CD14-positive monocyte (primary cell): ENCODE measurements at regions not wholly inside any gene's neighbourhood (a gene's known extent, or its start where the extent isn't known, plus 50 kb on each side); places are given as distances from the start of the nearest gene placed in this dataset.

Experiments
- DNase-seq, 3 donors: peaks; one replicate each; pipeline ENCODE4 v3.0.0-alpha.2; 2011 to 2022
- H2AFZ ChIP-seq: 2 replicates; pipeline ENCODE4 v1.6.0; 2012; ENCODE audit warnings: mild to moderate bottlenecking, low read depth, low read length, inconsistent platforms; ENCODE audit not compliant: insufficient read depth, poor library complexity, severe bottlenecking
- H3K27ac ChIP-seq, 2 donors: 1 replicate in 1 of 2; 2 replicates in 1 of 2; pipeline ENCODE4 v1.5.1; 2012 to 2013; ENCODE audit warnings: low read length in 2 of 2, control low read depth in 1 of 2, inconsistent platforms in 1 of 2, low read depth in 1 of 2, mild to moderate bottlenecking in 1 of 2
- H3K27me3 ChIP-seq, 2 donors: one replicate each; pipeline versions ENCODE4 v1.6.0 to v1.6.1; 2011 to 2013; ENCODE audit warnings: low read length in 2 of 2; ENCODE audit not compliant: control insufficient read depth in 2 of 2, insufficient read depth in 2 of 2
- H3K36me3 ChIP-seq, 2 donors: replicated peaks in 1 of 2; 1 replicate in 1 of 2; 2 replicates in 1 of 2; pipeline versions ENCODE4 v1.5.1 to v1.6.1; 2012 to 2013; ENCODE audit warnings: low read length in 2 of 2, control low read depth in 1 of 2, inconsistent platforms in 1 of 2, mild to moderate bottlenecking in 1 of 2; ENCODE audit not compliant: insufficient read depth in 2 of 2, control insufficient read depth in 1 of 2
- H3K4me1 ChIP-seq, 2 donors: 1 replicate in 1 of 2; 2 replicates in 1 of 2; pipeline versions ENCODE4 v1.5.1 to v1.6.1; 2012 to 2013; ENCODE audit warnings: low read length in 2 of 2, control low read depth in 1 of 2, inconsistent platforms in 1 of 2, mild to moderate bottlenecking in 1 of 2, moderate library complexity in 1 of 2; ENCODE audit not compliant: insufficient read depth in 2 of 2, control insufficient read depth in 1 of 2
- H3K4me2 ChIP-seq: replicated peaks from 2 replicates; pipeline ENCODE3; 2012; ENCODE audit warnings: low read length, moderate library complexity, mild to moderate bottlenecking; ENCODE audit not compliant: poor library complexity, severe bottlenecking; ENCODE audit errors: extremely low read depth
- H3K4me3 ChIP-seq, 3 experiments: fragments of 200-600 bp in 1 of 3; sonication (generic) in 1 of 3; replicated peaks in 1 of 3; 1 replicate in 2 of 3; 2 replicates in 1 of 3; pipeline ENCODE4 v1.5.1; 2011 to 2013; ENCODE audit warnings: low read length in 3 of 3, mild to moderate bottlenecking in 3 of 3, control low read depth in 2 of 3, low read depth in 2 of 3, inconsistent platforms in 1 of 3, moderate library complexity in 1 of 3
- H3K79me2 ChIP-seq: 2 replicates; pipeline ENCODE4 v1.6.0; 2012; ENCODE audit warnings: mild to moderate bottlenecking, control low read depth, inconsistent platforms, low read length, moderate library complexity; ENCODE audit not compliant: insufficient read depth
- H3K9ac ChIP-seq: 2 replicates; pipeline ENCODE4 v1.6.0; 2017; ENCODE audit warnings: low read length, mild to moderate bottlenecking; ENCODE audit not compliant: insufficient read depth, poor library complexity, severe bottlenecking
- H3K9me3 ChIP-seq, 2 donors: replicated peaks in 1 of 2; 1 replicate in 1 of 2; 2 replicates in 1 of 2; pipeline versions ENCODE4 v1.5.1 to v1.6.1; 2012 to 2013; ENCODE audit warnings: low read length in 2 of 2, control low read depth in 1 of 2; ENCODE audit not compliant: control insufficient read depth in 1 of 2, insufficient read depth in 1 of 2
- H4K20me1 ChIP-seq: 2 replicates; pipeline ENCODE4 v1.6.0; 2012; ENCODE audit warnings: mild to moderate bottlenecking, low read length, control low read depth, moderate library complexity; ENCODE audit not compliant: insufficient read depth
- H3K27ac Mint-ChIP-seq, 7 donors: one replicate each; pipeline ENCODE4 v1.8.0; 2020; ENCODE audit warnings: mild to moderate bottlenecking in 7 of 7, mixed read lengths in 7 of 7, moderate library complexity in 6 of 7, inconsistent platforms in 2 of 7
- H3K27me3 Mint-ChIP-seq, 3 donors: one replicate each; pipeline ENCODE4 v1.8.0; 2021 to 2022; ENCODE audit warnings: low read depth in 3 of 3, mild to moderate bottlenecking in 3 of 3, mixed read lengths in 3 of 3, moderate library complexity in 3 of 3, inconsistent platforms in 1 of 3
- H3K36me3 Mint-ChIP-seq, 2 donors: one replicate each; pipeline ENCODE4 v1.8.0; 2020; ENCODE audit warnings: mixed read lengths in 2 of 2, inconsistent platforms in 1 of 2, mild to moderate bottlenecking in 1 of 2
- H3K4me1 Mint-ChIP-seq: one replicate; pipeline ENCODE4 v1.8.0; 2020; ENCODE audit warnings: mild to moderate bottlenecking, mixed read lengths
- H3K4me3 Mint-ChIP-seq, 2 donors: one replicate each; pipeline ENCODE4 v1.8.0; 2020; ENCODE audit warnings: mild to moderate bottlenecking in 2 of 2, mixed read lengths in 2 of 2, moderate library complexity in 1 of 2
- H3K9me3 Mint-ChIP-seq, 7 donors: one replicate each; pipeline ENCODE4 v1.8.0; 2020 to 2022; ENCODE audit warnings: mixed read lengths in 7 of 7, mild to moderate bottlenecking in 6 of 7, moderate library complexity in 6 of 7, inconsistent platforms in 2 of 7
- WGBS: methylation state at CpG from one replicate; pipeline ENCODE4 v1.1.5; 2013; ENCODE audit warnings: missing lambda C conversion rate; ENCODE audit not compliant: insufficient coverage; 5-methylcytosine and 5-hydroxymethylcytosine counted together
- intact Hi-C, 2 donors: fragments of 100-400 bp; cut with micrococcal nuclease; formaldehyde crosslinking; loops; one replicate each; pipeline versions ENCODE4 v1.15.0 to v1.15.1; 2023
- TF ChIP-seq, protein P1 (sequence below): fragments of 200-600 bp; IDR thresholded peaks from one replicate; pipeline ENCODE4 v1.8.0; 2022; ENCODE audit warnings: antibody characterized with exemption, mild to moderate bottlenecking

DNA sequence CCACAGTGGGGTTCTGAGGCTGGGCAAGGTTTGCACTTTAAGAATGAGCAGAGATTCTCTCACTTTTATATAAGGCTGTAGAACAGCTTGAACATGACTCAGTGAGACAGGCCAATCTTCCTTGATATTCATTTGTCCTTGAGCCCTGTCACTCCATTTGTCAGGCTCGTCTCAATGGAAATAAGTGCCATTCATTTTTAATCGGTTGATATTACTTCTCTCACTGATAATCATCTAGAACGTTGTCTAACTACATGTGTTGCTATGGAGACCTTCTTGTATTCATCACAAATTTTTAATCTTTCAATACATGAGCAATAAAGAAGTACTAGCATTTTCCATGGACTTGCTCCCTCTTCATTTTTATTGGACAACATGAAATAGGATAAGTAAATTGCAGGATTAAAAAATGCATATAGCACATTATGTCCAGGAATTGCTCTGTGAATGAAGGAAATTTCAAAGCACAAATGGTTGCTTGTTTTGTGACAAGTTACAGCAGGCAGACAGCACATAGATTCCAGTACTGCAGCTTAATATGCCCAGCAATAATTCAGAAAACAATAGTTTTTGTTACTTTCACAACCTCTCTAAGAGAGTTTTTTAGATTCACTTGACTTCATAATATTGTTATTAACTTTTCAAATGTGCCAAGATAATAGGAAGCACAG is 1178.4 kb upstream of the ATXN8OS start:
- H3K9ac ChIP-seq, result no peak overlapping the region
- peaks cover 0 to 3% (median 0%) of the 10 kb centered on the region in 7 donors for H3K9me3 Mint-ChIP-seq
- H3K36me3 ChIP-seq, result no peaks in the 10 kb centered on the region
- 86% methylated on average over 2 of the region's 3 CpGs for WGBS
- H3K4me3 Mint-ChIP-seq, result no peak overlapping the region
- no peaks in the 10 kb centered on the region for H3K27me3 Mint-ChIP-seq
- intact Hi-C loops, result no loop called here
- H3K4me3 ChIP-seq, result no peak overlapping the region
- H2AFZ ChIP-seq, result no peak overlapping the region
- H4K20me1 ChIP-seq, result no peaks in the 10 kb centered on the region
- no peaks in the 10 kb centered on the region for H3K79me2 ChIP-seq
- no peak overlapping the region for H3K27ac Mint-ChIP-seq
- H3K4me2 ChIP-seq, result no peak overlapping the region
- no peaks in the 10 kb centered on the region for H3K9me3 ChIP-seq
- H3K36me3 Mint-ChIP-seq, result no peaks in the 10 kb centered on the region
- no peak for DNase-seq
- no peak overlapping the region for H3K27ac ChIP-seq
- H3K4me1 ChIP-seq, result no peaks in the 10 kb centered on the region
- TF ChIP-seq, protein P1, sequence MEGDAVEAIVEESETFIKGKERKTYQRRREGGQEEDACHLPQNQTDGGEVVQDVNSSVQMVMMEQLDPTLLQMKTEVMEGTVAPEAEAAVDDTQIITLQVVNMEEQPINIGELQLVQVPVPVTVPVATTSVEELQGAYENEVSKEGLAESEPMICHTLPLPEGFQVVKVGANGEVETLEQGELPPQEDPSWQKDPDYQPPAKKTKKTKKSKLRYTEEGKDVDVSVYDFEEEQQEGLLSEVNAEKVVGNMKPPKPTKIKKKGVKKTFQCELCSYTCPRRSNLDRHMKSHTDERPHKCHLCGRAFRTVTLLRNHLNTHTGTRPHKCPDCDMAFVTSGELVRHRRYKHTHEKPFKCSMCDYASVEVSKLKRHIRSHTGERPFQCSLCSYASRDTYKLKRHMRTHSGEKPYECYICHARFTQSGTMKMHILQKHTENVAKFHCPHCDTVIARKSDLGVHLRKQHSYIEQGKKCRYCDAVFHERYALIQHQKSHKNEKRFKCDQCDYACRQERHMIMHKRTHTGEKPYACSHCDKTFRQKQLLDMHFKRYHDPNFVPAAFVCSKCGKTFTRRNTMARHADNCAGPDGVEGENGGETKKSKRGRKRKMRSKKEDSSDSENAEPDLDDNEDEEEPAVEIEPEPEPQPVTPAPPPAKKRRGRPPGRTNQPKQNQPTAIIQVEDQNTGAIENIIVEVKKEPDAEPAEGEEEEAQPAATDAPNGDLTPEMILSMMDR, result no peak
- no peaks in the 10 kb centered on the region for H3K27me3 ChIP-seq
- no peaks in the 10 kb centered on the region for H3K4me1 Mint-ChIP-seq

DNA sequence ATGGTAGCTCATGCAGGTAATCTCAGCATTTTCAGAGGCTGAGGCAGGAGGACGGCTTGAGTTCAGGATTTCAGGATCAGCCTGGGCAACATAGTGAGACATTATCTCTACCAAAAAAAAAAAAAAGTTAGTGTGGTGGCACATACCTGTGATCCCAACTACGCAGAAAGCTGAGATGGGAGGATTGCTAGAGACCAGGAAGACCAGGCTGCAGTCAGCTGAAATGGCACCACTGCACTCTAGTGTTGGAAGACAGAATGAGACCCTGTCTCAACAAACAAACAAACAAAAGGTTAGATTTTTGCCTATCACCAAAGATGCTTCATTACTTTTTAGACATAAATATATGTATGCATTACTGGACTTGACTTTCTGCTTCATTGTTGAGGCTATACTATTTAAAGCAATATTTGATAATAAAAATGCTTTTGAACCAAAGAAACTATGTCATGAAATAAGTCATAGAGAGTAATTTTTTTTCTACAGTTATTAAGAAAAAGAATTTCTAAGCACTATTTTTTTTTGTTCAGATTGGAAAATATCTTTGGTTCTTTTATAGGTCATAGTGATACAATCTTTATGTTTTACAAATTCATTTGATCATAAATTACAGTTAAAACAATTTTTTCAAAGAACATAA is 1180.1 kb upstream of the ATXN8OS start:
- H3K9me3 Mint-ChIP-seq, result no peaks in the 10 kb centered on the region
- Histone ChIP-seq H3K9ac (no peak overlapping the region), H3K79me2 (no peaks in the 10 kb centered on the region), H2AFZ (no peak overlapping the region), H3K4me1 (no peaks in the 10 kb centered on the region), H4K20me1 (no peaks in the 10 kb centered on the region), H3K36me3 (no peaks in the 10 kb centered on the region), H3K4me3 (no peak overlapping the region), H3K27me3 (no peaks in the 10 kb centered on the region), H3K27ac (no peak overlapping the region), H3K4me2 (no peak overlapping the region), H3K9me3 (no peaks in the 10 kb centered on the region)
- H3K36me3 Mint-ChIP-seq, result no peaks in the 10 kb centered on the region
- no peak overlapping the region for H3K4me3 Mint-ChIP-seq
- WGBS, result no CpG with 5 or more reads among the region's 2 CpGs
- no peaks in the 10 kb centered on the region for H3K27me3 Mint-ChIP-seq
- TF ChIP-seq, protein P1, result no peak
- no peaks in the 10 kb centered on the region for H3K4me1 Mint-ChIP-seq
- DNase-seq, result no peak
- intact Hi-C loops, result no loop called here
- no peak overlapping the region for H3K27ac Mint-ChIP-seq
